WI38 (cell line): ENCODE measurements at regions not wholly inside any gene's neighbourhood (a gene's known extent, or its start where the extent isn't known, plus 50 kb on each side); places are given as distances from the start of the nearest gene placed in this dataset.
"Not testable (repeated sequence)": the region's sequence is repeated elsewhere in the genome, so short reads cannot be mapped to it uniquely, and the experiment has no call there.

ENCODE experiments used
- H3K4me3 ChIP-seq: 2 replicates; pipeline ENCODE4 v1.5.1; 2011; ENCODE audit warnings: low read depth, mild to moderate bottlenecking, control low read depth, low read length
- CTCF ChIP-seq: IDR thresholded peaks from 2 replicates; pipeline ENCODE4 v1.5.1; 2012; ENCODE audit warnings: low read depth, mild to moderate bottlenecking, control low read depth, low read length

DNA sequence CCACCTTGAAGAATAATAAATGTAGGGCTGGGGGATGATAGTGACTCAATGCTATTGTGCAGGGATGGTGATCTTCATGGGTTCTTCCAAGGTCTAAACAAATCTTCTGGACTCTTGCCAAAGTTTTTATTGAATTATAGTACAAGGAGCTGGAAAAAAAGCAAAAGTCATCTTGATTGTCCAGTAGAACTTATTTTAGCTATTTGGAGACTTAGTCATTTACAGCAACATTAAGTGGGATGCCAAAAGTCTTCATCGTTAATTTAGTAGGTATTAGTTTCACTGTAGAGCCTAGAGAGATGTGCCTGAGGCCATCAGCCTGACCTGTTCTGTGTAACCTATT is 212.9 kb upstream of the TBX18 start:
- no peak overlapping the region for H3K4me3 ChIP-seq
- no peak for TF ChIP-seq CTCF

DNA sequence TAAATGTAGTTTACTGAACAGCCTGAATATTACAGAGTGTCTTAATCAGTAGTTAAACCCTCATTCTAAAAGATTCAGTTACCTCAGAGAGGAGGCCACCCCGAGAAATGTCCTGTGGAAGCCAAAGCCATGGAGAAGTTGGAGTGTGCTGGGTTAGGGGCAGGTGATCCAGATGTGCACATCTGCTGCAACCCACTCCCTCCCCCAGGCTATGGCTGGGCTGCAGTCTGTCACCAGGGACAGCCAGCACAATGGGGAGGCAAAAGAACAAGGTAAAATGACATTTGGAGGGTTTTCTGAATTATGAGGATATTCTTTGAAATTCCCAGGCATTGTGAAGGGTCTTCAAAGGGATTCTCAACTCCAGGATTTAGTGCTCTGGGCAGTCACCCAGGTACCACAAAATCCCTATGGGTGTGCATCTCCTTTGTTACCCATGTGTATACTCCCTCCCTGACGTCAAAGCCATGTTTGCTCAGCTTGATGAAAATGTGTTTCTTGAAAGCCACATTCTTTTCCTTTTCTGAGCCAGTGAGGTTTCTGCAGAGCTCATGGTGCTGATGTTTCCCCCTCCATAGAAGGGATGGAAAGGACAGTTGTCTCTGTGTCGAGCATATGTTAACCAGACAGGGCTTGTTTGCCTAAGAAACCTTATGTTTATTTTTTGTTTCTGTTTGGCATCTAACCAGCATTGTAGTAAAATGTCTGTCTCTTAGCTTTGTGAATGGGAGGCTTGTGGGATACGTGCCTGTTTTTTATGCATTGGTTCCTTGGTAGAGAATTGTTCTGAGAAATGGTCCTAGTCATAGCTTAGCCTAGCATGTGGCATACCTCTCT is 212.3 kb upstream of the TBX18 start:
- no peak for TF ChIP-seq CTCF
- H3K4me3 ChIP-seq, result no peak overlapping the region

- H3K4me3 ChIP-seq, result no peak overlapping the region
- no peak for TF ChIP-seq CTCF
Observed at GRCh38 chr6:84975316-84975715, 210.9 kb upstream of the TBX18 start.

DNA sequence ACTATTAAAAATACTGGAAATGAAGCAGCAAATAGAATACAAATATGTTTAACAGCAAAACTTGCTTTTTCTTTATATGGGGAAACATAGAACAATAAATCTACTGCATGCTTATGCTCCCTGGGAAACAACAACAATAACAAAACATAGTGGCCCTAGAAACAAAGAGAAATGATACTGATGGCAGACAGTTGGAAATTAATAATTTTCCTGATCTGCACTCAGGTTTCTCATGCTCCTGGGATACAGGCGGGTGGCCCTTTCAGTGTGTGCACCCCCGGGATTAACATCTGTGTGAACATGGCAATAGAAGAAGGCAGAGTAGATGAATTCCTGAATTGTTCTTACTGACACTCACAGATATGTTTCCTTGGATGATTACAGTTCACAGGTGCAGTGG is 209.2 kb upstream of the TBX18 start:
- no peak for TF ChIP-seq CTCF
- no peak overlapping the region for H3K4me3 ChIP-seq

- no peak for TF ChIP-seq CTCF
- H3K4me3 ChIP-seq, result no peak overlapping the region
Observed at GRCh38 chr6:84967965-84968364, 203.6 kb upstream of the TBX18 start.

- TF ChIP-seq CTCF, result no peak
- no peak overlapping the region for H3K4me3 ChIP-seq
Observed at GRCh38 chr6:84967389-84967788, 203.0 kb upstream of the TBX18 start.

- TF ChIP-seq CTCF, result no peak
- no peak overlapping the region for H3K4me3 ChIP-seq
Observed at GRCh38 chr6:84953111-84953755, 188.8 kb upstream of the TBX18 start.

- not testable (repeated sequence) for H3K4me3 ChIP-seq
Observed at GRCh38 chr6:84944926-84945325, 180.5 kb upstream of the TBX18 start.
